ENCODE measurements at regions not wholly inside any gene's neighbourhood (a gene's known extent, or its start where the extent isn't known, plus 50 kb on each side); places are given as distances from the start of the nearest gene placed in this dataset.

GRCh38 chr6:151167034-151167433 is 72.7 kb upstream of the AKAP12 start:
- TF ChIP-seq EZH2 (IDR thresholded peaks at IDR 0.05; ENCODE audit: low read length, unreplicated experiment), result no peak
- TF ChIP-seq CTCF (conservative IDR thresholded peaks at IDR 0.05; ENCODE audit: low read depth, low read length), result no peak
- TF ChIP-seq EZH2phosphoT487 (IDR thresholded peaks at IDR 0.05; ENCODE audit: borderline replicate concordance, low read length), result no peak
